ENCODE measurements at regions not wholly inside any gene's neighbourhood (a gene's known extent, or its start where the extent isn't known, plus 50 kb on each side); places are given as distances from the start of the nearest gene placed in this dataset.

GRCh38 chr22:49325531-49326395 lies 501.9 kb downstream of the BRD1 start:
- TF ChIP-seq CTCF (IDR thresholded peaks at IDR 0.05; ENCODE audit: insufficient read depth, low read length), result no peak
- no peak for TF ChIP-seq POLR2AphosphoS5 (IDR thresholded peaks at IDR 0.05; ENCODE audit: low read depth)
- TF ChIP-seq GABPA (IDR thresholded peaks at IDR 0.05; ENCODE audit: low read depth), result no peak
- no peak for TF ChIP-seq REST (IDR thresholded peaks at IDR 0.05; ENCODE audit: insufficient replicate concordance, low read depth)
- no peak for TF ChIP-seq SPI1 (IDR thresholded peaks at IDR 0.05; ENCODE audit: borderline replicate concordance, low read depth)
- DNase-seq (ENCODE audit: low read depth in 1 of 2, low spot score in 1 of 2), result no peak
- Histone ChIP-seq H3K27ac (replicated peaks) (no peak overlapping the region), H3K27me3 (ENCODE audit: insufficient read depth, poor library complexity, severe bottlenecking) (no peaks in the 10 kb centered on the region), H3K4me3 (replicated peaks; ENCODE audit: insufficient read depth, low read length) (no peak overlapping the region)

GRCh38 chr22:49324527-49325491 lies 502.9 kb downstream of the BRD1 start:
- Histone ChIP-seq H3K4me3 (replicated peaks; ENCODE audit: insufficient read depth, low read length) (no peak overlapping the region), H3K27me3 (ENCODE audit: insufficient read depth, poor library complexity, severe bottlenecking) (no peaks in the 10 kb centered on the region), H3K27ac (replicated peaks) (no peak overlapping the region)
- TF ChIP-seq SPI1 (IDR thresholded peaks at IDR 0.05; ENCODE audit: borderline replicate concordance, low read depth), result no peak
- TF ChIP-seq CTCF (IDR thresholded peaks at IDR 0.05; ENCODE audit: insufficient read depth, low read length), result no peak
- TF ChIP-seq GABPA (IDR thresholded peaks at IDR 0.05; ENCODE audit: low read depth), result no peak
- no peak for TF ChIP-seq REST (IDR thresholded peaks at IDR 0.05; ENCODE audit: insufficient replicate concordance, low read depth)
- TF ChIP-seq POLR2AphosphoS5 (IDR thresholded peaks at IDR 0.05; ENCODE audit: low read depth), result no peak
- no peak for DNase-seq (ENCODE audit: low read depth in 1 of 2, low spot score in 1 of 2)

- TF ChIP-seq CTCF (IDR thresholded peaks at IDR 0.05; ENCODE audit: insufficient read depth, low read length) (no peak), SPI1 (IDR thresholded peaks at IDR 0.05; ENCODE audit: borderline replicate concordance, low read depth) (no peak), GABPA (IDR thresholded peaks at IDR 0.05; ENCODE audit: low read depth) (no peak), POLR2AphosphoS5 (IDR thresholded peaks at IDR 0.05; ENCODE audit: low read depth) (no peak), REST (IDR thresholded peaks at IDR 0.05; ENCODE audit: insufficient replicate concordance, low read depth) (no peak)
- no peak overlapping the region for H3K4me3 ChIP-seq (replicated peaks; ENCODE audit: insufficient read depth, low read length)
- H3K27ac ChIP-seq (replicated peaks), result no peak overlapping the region
- no peak for DNase-seq (ENCODE audit: low read depth in 1 of 2, low spot score in 1 of 2)
- no peaks in the 10 kb centered on the region for H3K27me3 ChIP-seq (ENCODE audit: insufficient read depth, poor library complexity, severe bottlenecking)
Measured at GRCh38 chr22:49323751-49324415, 503.8 kb downstream of the BRD1 start.

All from HL-60 (cell line).